Thoracic aorta (tissue), 2 donors: ENCODE measurements at regions not wholly inside any gene's neighbourhood (a gene's known extent, or its start where the extent isn't known, plus 50 kb on each side); places are given as distances from the start of the nearest gene placed in this dataset.

Experiments used
- ATAC-seq: fragments of 150-250 bp; one replicate; pipeline ENCODE4 v1.8.0; 2017; ENCODE audit warnings: low read depth; ENCODE audit not compliant: insufficient number of reproducible peaks, low FRiP score
- DNase-seq: peaks from one replicate; pipeline ENCODE4 v3.0.0-alpha.2; 2020; ENCODE audit warnings: low spot score
- H3K27ac ChIP-seq, 2 donors: fragments of 200-600 bp; sonication (generic); 1 replicate in 1 of 2; 2 replicates in 1 of 2; pipeline ENCODE4 v1.5.1; 2016; ENCODE audit warnings: mild to moderate bottlenecking in 2 of 2, moderate library complexity in 2 of 2
- H3K27me3 ChIP-seq: fragments of 200-600 bp; sonication (generic); replicated peaks from 2 replicates; pipeline ENCODE4 v1.6.0; 2016; ENCODE audit warnings: mild to moderate bottlenecking; ENCODE audit not compliant: insufficient read depth
- H3K36me3 ChIP-seq: fragments of 200-600 bp; sonication (generic); one replicate; pipeline ENCODE4 v1.5.1; 2016
- H3K4me1 ChIP-seq, 2 donors: fragments of 200-600 bp; sonication (generic); 1 replicate in 1 of 2; 2 replicates in 1 of 2; pipeline versions ENCODE4 v1.5.1 to v1.6.0; 2016; ENCODE audit warnings: low read depth in 2 of 2, mild to moderate bottlenecking in 1 of 2; ENCODE audit not compliant: control insufficient read depth in 1 of 2
- H3K4me3 ChIP-seq: fragments of 200-600 bp; sonication (generic); 2 replicates; pipeline ENCODE4 v1.5.1; 2016; ENCODE audit warnings: mild to moderate bottlenecking
- H3K9me3 ChIP-seq: fragments of 200-600 bp; sonication (generic); 2 replicates; pipeline ENCODE4 v1.5.1; 2016
- TF ChIP-seq, protein P1 (sequence below): fragments of 200-600 bp; sonication (generic); IDR thresholded peaks from one replicate; pipeline ENCODE4 v1.5.1; 2019; ENCODE audit warnings: antibody characterized with exemption

DNA sequence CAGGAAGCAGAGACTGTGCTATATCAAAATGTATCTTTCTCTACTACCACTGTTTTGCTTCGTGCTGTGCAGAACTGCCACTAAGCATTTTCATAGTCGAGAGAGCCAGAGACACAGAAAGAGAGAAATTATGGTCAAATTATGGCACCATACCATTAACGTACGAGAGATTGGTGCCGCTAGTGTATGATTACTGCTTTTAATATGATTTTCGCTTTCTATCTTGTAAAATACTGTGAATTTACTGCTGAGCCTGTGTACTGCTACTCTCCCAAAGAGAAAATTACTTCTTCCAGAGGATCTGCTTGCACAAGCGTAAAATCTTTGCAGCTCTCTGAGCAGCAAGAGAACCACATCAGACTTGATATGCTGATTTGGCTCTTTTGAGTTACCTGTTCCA, 71.1 kb upstream of the ZNF281 start:
- H3K4me1 ChIP-seq, result no peaks in the 10 kb centered on the region
- TF ChIP-seq, protein P1, sequence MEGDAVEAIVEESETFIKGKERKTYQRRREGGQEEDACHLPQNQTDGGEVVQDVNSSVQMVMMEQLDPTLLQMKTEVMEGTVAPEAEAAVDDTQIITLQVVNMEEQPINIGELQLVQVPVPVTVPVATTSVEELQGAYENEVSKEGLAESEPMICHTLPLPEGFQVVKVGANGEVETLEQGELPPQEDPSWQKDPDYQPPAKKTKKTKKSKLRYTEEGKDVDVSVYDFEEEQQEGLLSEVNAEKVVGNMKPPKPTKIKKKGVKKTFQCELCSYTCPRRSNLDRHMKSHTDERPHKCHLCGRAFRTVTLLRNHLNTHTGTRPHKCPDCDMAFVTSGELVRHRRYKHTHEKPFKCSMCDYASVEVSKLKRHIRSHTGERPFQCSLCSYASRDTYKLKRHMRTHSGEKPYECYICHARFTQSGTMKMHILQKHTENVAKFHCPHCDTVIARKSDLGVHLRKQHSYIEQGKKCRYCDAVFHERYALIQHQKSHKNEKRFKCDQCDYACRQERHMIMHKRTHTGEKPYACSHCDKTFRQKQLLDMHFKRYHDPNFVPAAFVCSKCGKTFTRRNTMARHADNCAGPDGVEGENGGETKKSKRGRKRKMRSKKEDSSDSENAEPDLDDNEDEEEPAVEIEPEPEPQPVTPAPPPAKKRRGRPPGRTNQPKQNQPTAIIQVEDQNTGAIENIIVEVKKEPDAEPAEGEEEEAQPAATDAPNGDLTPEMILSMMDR, result no peak

DNA sequence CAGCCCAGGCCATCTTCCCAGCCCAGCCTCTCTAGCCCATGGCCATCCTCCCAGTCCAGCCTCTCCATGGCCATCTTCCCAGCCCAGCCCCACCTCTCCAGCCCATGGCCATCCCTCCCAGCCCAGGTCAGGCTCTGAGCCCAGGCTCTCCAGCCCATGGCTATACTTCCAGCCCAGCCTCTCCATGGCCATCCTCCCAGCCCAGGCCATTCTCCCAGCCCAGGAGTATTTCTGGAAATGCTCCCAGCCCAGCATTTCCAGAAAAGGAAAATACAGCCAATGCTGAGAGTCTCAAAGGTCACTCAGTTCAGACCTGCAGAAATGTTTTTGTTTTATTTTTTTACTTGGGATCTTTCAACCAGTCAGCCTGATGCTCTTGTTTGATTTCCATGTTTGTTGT, 70.0 kb upstream of the ZNF281 start:
- TF ChIP-seq, protein P1, result no peak
- ATAC-seq (no peak), DNase-seq (no peak)
- Histone ChIP-seq H3K4me1 (no peaks in the 10 kb centered on the region), H3K4me3 (no peak overlapping the region), H3K27me3 (no peaks in the 10 kb centered on the region), H3K27ac (no peak overlapping the region), H3K36me3 (no peaks in the 10 kb centered on the region), H3K9me3 (no peaks in the 10 kb centered on the region)

More for the DNA sequence above, 71.1 kb upstream of the ZNF281 start:
- H3K4me3 ChIP-seq, result no peak overlapping the region
- no peaks in the 10 kb centered on the region for H3K36me3 ChIP-seq
- H3K27ac ChIP-seq, result no peak overlapping the region
- DNase-seq (no peak), ATAC-seq (no peak)
- no peaks in the 10 kb centered on the region for H3K9me3 ChIP-seq
- no peaks in the 10 kb centered on the region for H3K27me3 ChIP-seq

DNA sequence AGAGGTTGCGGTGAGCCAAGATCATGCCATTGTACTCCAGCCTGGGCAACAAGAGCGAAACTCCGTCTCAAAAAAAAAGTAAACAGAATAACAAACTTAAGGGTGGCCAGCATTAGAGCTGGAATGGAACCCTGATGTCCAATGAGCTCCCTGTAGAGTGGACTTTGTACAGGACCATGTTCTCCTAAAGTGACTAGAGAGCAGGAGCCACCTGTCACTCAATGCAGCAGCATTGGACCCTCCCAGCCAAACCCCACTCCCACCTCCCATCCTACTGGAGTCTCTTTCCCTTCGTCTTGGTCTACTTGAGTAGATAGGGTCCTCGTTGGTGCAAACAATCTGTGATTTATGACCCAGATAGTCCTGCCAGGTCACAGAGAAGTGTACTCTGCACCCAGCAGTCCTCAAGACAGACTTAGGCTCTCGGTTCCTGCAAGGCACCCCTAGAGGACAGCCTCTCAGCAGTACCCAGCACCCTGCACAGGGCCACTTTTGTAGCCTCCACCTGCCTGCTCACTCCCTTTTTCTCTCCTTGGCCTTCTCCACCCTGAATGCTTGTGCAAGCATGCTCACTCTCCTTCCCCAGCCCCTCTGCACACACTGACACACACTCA, 69.2 kb upstream of the ZNF281 start:
- H3K4me3 ChIP-seq, result no peak overlapping the region
- TF ChIP-seq, protein P1, result no peak

DNA sequence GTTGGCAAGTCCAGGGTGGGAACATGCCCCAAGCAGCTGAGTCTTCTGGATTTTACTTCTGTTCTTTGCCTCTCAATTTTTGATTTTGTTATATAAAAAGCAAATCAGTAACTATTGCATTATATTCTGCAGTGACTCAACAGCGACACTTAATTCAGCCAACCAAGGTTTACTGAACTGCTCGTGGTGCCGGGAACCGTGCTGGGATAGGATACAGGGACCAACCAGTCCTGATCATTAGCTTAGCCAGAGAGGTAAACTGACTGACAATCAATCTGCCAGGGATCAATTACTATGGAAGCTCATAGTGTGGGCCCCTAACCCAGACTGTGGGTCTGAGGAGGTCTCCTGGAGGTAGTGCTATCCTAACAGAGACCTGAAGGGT, 68.4 kb upstream of the ZNF281 start:
- ATAC-seq (no peak), DNase-seq (no peak)
- no peaks in the 10 kb centered on the region for H3K36me3 ChIP-seq
- H3K27ac ChIP-seq, result no peak overlapping the region
- no peak overlapping the region for H3K4me3 ChIP-seq
- TF ChIP-seq, protein P1, result no peak
- H3K4me1 ChIP-seq, result no peaks in the 10 kb centered on the region
- H3K9me3 ChIP-seq, result no peaks in the 10 kb centered on the region
- H3K27me3 ChIP-seq, result no peaks in the 10 kb centered on the region

More for the DNA sequence above, 69.2 kb upstream of the ZNF281 start:
- no peaks in the 10 kb centered on the region for H3K4me1 ChIP-seq
- H3K36me3 ChIP-seq, result no peaks in the 10 kb centered on the region
- H3K27ac ChIP-seq, result no peak overlapping the region
- H3K9me3 ChIP-seq, result no peaks in the 10 kb centered on the region
- no peaks in the 10 kb centered on the region for H3K27me3 ChIP-seq
- ATAC-seq, result no peak
- no peak for DNase-seq

DNA sequence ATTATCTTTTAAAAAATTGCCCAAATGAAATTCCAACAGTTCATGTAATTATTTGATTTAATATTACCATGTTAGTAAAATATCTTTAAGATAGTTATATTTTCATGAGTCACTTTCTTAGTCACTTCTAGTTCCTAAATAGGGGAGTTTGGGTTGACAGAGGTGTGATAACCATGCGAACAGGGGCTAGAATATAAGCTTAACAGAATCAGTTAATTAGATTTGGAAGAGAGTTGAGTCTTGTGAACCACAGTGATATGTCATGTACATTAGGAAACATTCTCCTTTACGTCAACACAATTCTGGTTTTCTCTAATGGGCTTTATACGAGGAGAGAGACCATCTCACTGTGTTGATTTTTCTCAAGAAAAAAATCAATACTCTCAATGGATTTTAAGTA, 64.8 kb upstream of the ZNF281 start:
- Histone ChIP-seq H3K36me3 (no peaks in the 10 kb centered on the region), H3K4me3 (no peak overlapping the region), H3K27me3 (no peaks in the 10 kb centered on the region), H3K27ac (no peak overlapping the region), H3K4me1 (no peaks in the 10 kb centered on the region), H3K9me3 (no peaks in the 10 kb centered on the region)
- TF ChIP-seq, protein P1, result no peak
- DNase-seq, result no peak
- ATAC-seq, result no peak
